ENCODE measurements at regions not wholly inside any gene's neighbourhood (a gene's known extent, or its start where the extent isn't known, plus 50 kb on each side); places are given as distances from the start of the nearest gene placed in this dataset.
"Not testable (repeated sequence)": the region's sequence is repeated elsewhere in the genome, so short reads cannot be mapped to it uniquely, and the experiment has no call there.

DNA sequence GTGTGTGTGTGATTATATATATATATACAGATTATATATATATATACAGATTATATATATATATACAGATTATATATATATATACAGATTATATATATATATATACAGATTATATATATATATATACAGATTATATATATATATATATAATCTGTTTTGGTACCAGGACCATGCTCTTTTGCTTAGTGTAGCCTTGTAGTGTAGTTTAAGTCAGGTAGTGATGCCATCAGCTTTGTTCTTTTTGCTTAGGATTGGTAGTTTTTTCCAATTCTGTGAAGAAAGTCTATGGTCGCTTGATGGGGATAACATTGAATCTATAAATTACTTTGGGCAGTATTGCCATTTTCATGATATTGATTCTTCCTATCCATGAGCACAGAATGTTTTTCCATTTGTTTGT is 318.5 kb upstream of the SETBP1 start:
- DNase-seq = not testable (repeated sequence)

- DNase-seq = no peak
Observed at GRCh38 chr18:44370861-44371260, 309.8 kb upstream of the SETBP1 start.

DNA sequence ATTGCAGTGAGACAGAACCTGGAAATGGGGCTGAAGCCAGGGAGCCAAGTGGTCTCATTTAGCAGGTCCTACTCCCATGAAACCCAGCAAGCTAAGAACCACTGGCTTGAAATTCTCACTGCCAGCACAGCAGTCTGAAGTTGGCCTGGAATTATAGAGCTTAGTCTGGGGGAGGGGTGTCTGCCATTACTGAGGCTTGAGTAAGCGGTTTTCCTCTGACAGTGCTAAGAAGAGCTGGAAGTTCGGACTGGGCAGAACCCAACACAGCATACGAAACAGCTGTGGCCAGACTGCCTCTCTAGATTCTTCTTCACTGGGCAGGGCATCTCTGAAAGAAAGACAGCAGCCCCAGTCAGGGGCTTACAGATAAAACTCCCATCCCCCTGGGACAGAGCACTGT is 305.7 kb upstream of the SETBP1 start:
- no peak for DNase-seq

- no peak for DNase-seq
Observed at GRCh38 chr18:44386401-44386800, 294.3 kb upstream of the SETBP1 start.

GRCh38 chr18:44388329-44388728 is 292.4 kb upstream of the SETBP1 start:
- no peak for DNase-seq

GRCh38 chr18:44392933-44393332 is 287.8 kb upstream of the SETBP1 start:
- no peak for DNase-seq

- no peak for DNase-seq
Observed at GRCh38 chr18:44393406-44393805, 287.3 kb upstream of the SETBP1 start.

GRCh38 chr18:44396550-44396949 is 284.1 kb upstream of the SETBP1 start:
- no peak for DNase-seq

DNA sequence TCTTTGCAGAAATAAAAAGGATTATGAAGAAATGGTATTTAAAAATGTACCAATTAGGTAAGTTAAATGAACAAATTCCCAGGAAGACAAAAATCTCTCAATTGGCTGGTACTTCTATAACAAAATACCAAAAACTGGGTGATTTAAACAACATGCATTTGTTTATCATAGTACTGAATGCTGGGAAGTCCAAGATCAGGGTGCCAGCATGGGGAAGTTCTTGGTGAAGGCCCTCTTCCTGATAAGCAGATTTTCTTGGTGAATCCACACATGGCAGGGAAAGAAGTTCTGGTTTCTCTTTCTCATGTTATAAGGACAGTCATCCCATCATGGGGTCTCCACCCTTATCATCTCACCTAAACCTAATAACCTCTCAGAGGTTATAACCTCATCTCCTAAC is 271.6 kb upstream of the SETBP1 start:
- DNase-seq = no peak

DNA sequence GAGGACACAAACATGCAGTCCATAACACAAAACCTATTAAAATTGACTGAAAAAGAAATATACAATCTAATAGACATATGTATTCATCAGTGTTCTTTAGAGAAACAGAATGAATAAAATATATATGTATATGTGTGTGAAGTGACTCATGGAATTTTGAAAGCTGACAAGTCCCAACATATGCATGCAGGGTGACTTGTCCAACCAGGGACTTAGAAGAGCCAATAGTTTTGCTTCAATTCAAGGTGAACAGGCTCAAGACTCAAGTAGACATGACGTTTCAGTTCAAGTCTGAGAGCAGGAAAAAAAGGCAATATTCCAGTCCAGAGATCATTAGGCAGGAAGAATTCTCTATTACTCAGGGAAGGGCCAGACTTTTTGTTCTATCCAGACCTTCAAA is 271.2 kb upstream of the SETBP1 start:
- DNase-seq = no peak

GRCh38 chr18:44410740-44411139 is 269.9 kb upstream of the SETBP1 start:
- no peak for DNase-seq

- DNase-seq = no peak
Observed at GRCh38 chr18:44411262-44411905, 269.3 kb upstream of the SETBP1 start.

- DNase-seq = no peak
Observed at GRCh38 chr18:44411976-44412375, 268.7 kb upstream of the SETBP1 start.

DNA sequence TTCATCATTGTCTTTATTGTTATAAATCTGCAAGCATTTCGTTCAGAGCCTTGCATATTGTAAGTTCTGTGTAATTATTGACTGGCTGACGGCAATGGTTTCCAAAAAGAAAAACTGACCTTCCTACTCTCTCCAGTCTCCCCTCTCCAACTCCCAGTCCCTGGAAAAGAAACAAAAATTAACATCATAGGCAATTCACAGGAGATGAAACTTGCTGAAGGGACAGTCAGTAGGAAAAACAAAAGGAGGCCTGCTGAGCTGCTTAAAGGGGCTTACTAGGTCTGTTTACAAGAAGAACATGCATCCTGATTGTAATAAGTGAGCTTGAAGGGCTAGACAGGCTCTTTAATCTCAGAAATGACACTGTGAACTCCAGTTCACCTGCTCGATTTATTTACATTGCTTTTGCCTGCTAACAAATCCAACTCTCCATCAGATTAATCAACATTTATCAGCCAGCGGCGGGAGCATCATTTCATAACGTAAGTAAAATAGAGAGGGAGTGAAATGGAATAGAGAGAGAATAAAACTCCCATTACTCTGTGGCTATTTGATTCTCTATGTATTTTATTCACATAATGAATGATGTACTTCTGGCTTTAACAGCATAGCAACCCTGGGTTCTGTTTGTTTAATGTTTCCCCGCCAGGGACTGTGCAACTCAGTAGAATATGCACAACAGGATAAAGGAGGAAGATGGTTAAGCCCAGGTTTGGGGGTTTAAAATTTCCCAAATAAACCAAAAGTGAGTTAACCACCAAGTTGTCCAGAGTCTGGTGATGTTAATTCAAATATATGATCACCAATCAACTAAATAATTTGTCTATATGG is 256.7 kb upstream of the SETBP1 start:
- DNase-seq = no peak

DNA sequence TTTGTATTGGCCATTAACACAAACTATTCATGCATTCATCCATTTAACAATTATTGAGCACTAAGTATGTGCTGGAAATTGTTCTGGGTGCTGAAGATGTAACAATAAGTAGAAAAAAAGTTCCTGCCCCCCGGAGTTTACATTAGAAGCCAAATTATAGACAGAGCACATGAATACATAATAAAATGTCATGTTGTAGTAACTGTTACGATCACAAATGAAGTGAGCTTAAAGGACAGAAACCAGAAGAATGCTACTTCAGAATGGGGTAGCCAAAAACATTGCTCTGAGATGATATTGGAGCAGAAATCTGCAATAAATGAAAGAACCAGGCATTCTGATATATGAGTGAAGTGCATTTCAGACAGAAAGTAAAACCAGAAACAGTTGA is 256.0 kb upstream of the SETBP1 start:
- DNase-seq = no peak

DNA sequence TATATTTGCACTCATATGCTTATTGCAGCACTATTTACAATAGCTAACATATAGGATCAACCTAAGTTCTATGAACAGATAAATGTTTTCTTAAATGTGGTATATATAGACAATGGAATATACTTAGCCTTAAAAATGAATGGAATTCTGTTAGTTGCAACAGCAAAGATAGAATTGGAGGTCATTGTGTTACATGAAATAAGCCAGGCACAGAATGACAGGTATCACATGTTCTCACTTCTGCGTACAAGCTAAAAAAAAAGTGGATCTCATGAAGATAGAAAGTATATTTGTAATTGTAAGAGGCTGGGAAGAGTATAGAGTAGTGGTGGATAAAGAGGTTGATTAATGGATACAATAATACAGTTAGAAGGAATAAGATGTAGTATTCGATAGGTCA is 255.5 kb upstream of the SETBP1 start:
- no peak for DNase-seq

- DNase-seq = no peak
Observed at GRCh38 chr18:44437603-44438002, 243.1 kb upstream of the SETBP1 start.

DNA sequence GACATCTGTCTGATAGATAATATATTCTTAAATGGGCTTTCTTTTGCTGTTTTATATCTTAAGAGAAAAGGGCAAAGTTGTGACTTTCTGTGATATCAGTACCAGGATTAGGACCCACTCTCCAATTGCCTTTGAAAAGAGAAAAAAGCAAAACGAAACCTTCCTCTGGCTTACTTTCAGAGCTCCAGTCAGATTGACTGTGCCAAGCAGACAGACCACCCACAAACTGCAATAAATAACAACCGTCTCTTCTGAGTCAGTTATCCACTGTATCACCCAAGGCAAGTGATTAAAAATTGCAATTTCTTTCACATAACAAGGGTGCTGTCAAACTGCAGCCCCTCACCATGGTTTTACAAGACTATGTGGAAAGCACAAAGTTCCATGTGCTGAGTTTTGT is 230.5 kb upstream of the SETBP1 start:
- no peak for DNase-seq

DNA sequence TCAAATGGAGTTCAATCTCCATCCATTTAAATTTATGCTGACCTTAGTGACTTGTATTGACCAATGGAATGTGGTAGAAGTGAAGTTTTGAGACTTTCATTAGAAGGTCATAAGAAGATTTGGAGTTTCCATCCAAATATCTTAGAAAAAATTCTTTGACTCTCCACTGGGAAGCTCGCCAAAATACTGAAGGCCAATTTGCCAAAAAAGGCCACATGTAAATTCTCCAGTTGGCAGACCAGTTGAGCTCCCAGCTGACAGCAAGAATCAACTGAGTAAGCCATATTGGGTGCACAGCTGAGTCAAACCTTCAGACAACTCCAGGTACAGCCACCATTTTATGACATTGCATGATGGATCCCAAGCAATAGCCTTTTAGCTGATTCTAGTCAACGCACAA is 228.3 kb upstream of the SETBP1 start:
- no peak for DNase-seq

DNA sequence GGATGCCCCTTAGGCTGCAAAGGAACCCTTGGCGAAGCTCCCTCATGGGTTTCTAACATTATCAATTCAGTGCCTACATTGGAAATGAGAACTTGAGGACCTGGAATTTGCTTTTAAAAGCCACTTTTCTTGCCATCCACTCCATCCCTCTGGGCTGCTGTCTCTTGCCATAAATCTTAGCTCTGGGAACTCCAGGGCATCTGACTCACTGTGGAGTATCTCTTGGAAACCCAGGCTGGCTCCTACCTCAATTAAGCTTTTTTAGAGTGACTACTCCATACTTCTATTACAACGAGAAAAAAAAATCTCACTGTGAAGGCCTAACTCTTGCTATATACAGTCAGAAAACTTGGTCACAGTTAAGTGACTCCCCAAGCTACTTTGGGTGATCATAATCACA is 227.2 kb upstream of the SETBP1 start:
- DNase-seq = no peak

DNA sequence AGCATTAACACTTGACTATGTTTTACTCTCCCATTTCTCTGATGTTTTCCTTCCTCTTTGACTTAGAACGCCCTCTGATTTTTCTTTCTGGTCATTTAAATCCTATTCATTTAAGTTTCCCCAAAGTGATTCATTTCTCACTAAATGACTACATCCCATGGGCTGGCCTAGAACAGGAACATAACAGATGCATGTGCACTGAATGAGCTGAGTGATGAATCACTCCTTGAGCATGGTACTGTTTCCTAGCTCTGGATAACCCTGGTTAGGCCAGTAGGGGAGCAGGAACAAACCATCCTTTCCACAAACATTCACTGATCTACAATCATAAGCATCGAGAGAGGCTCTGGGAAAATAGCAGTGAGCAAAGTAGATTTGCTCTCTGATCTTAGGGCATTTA is 221.9 kb upstream of the SETBP1 start:
- DNase-seq = no peak

DNA sequence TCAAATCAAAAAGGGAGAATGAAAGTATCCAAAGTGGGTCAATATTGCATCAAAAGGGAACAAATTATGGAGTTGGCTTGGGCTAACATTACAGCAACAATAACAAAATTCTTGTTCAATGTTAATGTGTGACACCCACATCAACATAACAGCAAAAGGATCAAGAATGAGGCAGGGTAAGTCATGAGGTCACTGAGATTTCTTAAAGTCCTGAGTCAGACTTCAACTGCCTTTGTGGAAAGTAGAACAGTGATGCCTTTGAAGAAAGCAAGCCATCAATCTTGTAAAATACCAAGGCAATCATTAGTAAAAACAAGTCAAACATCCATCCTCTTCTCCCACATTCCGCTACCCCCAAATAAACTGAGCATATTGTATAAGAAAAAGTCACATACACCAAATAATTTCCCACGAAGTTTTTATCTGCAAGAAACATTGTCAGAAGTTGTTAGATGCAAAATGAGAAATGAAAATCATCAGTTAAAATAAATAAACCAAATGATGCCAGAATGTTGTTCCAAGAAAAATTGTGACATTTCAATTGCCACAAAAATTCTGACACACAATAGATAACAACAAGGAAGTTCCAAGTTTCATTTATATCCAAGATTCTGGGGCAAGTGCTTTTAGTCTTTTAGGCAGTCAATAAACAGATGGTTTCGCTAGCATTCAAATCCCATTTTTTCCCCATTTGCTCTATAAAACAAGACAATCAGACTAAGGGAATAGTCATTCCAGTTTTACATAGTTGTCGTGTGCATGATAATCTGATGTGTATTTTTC is 216.1 kb upstream of the SETBP1 start:
- DNase-seq = no peak

DNA sequence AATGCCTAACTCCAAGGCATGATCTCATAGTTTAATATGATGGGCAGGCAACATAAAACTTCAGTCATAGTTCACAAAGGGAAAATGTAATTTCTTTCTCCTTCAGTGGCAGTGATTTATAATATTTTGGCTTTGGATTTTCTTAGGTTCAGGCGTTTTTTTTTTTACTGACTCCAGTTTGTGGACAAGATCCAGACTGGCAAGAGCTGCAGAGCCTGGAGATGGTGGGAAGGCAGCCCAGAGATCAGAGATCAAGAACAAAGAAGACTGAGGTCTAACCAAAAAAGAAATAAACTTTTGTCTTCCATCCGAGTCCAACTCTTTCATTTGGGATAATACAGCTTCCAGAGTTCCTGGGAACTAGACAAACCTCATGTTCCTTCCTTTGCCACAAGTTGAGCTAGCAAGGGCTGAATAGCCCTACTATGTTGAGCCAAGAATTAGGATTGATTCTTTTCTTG is 215.3 kb upstream of the SETBP1 start:
- DNase-seq = no peak

DNA sequence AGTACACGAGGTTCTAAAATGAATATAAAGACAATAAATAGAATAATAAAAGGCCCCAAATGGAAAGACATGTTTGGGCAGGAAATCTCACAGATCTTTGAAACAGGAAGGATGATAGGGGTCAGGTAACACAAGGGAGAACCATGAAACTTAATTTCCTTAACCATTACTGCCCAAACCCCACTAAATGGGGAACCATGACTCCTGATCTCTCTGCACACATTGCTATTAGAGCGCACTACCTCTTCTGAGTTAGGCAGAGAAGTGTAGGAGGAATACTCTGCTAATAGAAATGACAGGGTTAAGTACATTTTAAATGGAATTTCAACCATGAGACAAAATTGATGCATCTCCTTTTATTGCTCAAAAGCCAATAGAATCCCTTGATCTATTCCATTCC is 213.7 kb upstream of the SETBP1 start:
- DNase-seq = no peak
